GM12865 (cell line): ENCODE measurements at regions not wholly inside any gene's neighbourhood (a gene's known extent, or its start where the extent isn't known, plus 50 kb on each side); places are given as distances from the start of the nearest gene placed in this dataset.
A peak's percentile ranks its signal among the peaks of the same experiment; 100 is the strongest.

Experiments
- DNase-seq: peaks from one replicate; pipeline ENCODE4 v3.0.0; 2010; ENCODE audit warnings: low read depth
- H3K4me3 ChIP-seq: 2 replicates; pipeline ENCODE4 v1.5.1; 2011; ENCODE audit warnings: mild to moderate bottlenecking, low read depth, low read length, control low read depth
- TF ChIP-seq, protein P1 (sequence below): IDR thresholded peaks from 2 replicates; pipeline ENCODE4 v1.5.1; 2011; ENCODE audit warnings: low read length, control low read depth, low read depth, inconsistent platforms; ENCODE audit not compliant: insufficient read depth; ENCODE audit errors: missing control alignments

DNA sequence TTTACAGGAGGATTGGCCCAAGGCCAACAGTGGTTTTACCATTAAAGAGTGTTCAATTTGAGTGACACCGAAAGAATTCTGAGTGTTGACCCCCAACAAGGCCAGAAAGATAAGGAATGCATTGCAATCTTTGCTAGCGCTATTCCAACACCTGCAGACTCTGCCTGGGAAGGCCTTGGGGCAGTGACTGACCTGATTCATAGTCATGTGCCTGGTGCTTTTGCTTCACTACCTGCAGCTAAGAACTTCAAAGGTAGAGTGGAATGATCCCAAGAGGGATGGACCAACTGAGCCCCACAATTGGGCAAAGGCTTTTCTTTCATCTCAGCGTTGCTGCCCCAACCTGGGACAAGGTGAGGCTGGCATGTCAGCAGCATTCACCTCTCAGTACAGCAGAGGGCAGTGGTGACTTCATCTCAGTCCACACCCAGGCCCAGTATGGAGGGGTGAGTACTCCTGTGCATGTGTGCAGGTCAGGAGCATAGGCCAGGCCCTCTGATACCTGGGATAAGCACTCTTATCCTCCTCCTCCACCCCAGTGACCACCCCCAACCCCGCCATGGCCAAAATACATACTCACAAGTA is 149.6 kb upstream of the GNAO1 start:
- DNase-seq, result peak; percentile 29
- no peak overlapping the region for H3K4me3 ChIP-seq
- TF ChIP-seq, protein P1, sequence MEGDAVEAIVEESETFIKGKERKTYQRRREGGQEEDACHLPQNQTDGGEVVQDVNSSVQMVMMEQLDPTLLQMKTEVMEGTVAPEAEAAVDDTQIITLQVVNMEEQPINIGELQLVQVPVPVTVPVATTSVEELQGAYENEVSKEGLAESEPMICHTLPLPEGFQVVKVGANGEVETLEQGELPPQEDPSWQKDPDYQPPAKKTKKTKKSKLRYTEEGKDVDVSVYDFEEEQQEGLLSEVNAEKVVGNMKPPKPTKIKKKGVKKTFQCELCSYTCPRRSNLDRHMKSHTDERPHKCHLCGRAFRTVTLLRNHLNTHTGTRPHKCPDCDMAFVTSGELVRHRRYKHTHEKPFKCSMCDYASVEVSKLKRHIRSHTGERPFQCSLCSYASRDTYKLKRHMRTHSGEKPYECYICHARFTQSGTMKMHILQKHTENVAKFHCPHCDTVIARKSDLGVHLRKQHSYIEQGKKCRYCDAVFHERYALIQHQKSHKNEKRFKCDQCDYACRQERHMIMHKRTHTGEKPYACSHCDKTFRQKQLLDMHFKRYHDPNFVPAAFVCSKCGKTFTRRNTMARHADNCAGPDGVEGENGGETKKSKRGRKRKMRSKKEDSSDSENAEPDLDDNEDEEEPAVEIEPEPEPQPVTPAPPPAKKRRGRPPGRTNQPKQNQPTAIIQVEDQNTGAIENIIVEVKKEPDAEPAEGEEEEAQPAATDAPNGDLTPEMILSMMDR, result peak; percentile 49

DNA sequence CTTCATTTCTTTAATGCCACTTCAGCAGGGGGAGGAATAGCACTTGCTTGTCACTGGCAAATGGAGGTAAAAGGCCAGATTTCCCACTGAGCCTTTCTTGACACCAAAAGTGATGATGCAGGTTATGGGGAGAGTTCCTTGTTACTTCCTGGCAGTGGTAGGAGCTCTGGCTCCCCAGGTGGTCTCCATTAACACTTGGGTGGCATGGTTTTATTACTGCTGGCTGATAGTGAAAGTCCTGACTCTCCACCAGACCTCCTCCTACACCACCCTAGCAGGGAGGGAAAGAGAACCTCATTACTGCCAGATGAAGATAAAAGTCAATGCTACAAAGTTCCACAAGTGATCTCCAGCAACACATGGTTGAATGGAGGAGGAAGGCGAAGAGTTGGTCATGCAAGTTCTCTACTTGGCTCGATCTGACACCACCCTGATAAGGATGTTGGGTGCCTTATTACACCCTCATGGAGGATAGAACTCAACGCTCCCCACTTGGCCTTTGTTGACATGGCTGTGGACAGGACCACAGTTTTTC is 152.7 kb upstream of the GNAO1 start:
- no peak for DNase-seq
- TF ChIP-seq, protein P1, result no peak
- H3K4me3 ChIP-seq, result no peak overlapping the region

DNA sequence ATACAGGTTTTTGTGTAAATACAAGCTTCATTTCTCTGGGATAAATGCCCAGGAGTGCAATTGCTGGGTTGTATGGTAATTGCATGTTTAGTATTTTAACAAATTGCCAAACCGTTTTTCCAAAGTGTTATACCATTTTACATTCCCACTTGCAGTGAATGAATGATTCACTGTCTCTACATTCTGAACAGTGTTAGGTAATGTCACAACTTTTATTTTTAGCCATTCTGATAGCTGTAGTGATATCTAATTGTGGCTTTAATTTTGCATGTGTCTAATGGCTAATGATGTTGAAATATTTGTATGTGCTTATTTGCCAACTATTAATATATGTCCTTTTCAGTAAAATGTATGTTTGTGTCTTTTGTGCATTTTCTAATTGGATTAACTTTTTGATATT is 156.9 kb upstream of the CES5A start:
- no peak overlapping the region for H3K4me3 ChIP-seq
- TF ChIP-seq, protein P1, result no peak
- no peak for DNase-seq

DNA sequence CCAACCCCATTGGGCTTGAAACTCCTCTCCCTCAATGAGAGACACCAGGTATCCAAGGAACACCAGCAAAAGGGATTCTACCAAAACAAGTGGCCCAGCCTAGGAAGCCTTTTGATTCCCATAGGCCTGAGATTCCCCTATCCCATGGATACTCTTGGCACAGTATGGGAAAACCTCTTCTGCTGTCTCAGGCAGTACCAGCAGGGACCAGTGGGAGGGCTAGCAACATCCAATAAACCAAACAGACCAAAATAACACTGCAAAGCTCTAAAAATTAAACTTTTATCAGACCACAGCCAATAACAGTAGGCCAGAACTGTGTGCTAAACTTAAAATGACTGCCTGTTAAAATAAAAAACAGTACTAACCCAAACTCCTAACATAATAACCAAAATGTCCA is 153.9 kb upstream of the CES5A start:
- TF ChIP-seq, protein P1, result no peak
- no peak overlapping the region for H3K4me3 ChIP-seq
- DNase-seq, result no peak

DNA sequence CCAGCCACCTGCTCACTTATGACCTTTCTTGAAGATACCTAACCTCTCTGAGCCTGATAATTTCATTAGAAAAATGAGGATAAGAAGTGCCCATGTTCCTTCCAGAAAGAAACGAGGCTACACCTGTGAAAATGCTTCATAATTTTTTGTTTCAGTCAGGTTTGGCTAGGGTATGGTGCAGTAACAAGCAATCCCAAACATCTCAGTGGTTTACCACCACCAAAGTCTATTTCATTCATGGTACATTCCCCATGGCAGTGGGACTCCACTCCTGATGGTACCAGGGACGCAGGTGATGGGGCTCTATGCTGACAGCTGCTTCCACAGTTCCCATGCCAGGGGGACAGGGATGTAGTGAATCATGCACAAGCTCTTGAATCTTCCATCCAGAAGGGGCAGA is 147.6 kb upstream of the CES5A start:
- no peak overlapping the region for H3K4me3 ChIP-seq
- no peak for DNase-seq
- TF ChIP-seq, protein P1, result no peak

DNA sequence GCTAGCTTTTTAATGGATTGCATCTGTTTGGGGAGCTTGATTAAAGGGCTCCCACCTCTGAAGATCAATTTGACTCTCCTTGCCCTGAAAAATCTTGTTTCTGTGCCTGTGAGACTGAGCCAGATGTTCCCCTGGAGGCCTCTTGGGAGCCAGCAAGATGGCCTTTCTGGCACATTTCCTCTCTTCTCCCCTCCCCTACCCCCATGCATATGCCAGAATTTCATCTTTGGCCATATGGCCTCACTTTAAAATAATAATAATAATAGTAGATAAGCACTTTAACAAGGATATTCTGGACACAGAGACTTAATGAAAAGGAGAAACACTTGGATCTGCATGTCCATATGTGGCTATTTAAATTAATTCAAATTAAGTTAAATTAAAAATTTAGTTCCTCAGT is 144.1 kb upstream of the CES5A start:
- no peak overlapping the region for H3K4me3 ChIP-seq
- no peak for DNase-seq
- TF ChIP-seq, protein P1, result no peak

DNA sequence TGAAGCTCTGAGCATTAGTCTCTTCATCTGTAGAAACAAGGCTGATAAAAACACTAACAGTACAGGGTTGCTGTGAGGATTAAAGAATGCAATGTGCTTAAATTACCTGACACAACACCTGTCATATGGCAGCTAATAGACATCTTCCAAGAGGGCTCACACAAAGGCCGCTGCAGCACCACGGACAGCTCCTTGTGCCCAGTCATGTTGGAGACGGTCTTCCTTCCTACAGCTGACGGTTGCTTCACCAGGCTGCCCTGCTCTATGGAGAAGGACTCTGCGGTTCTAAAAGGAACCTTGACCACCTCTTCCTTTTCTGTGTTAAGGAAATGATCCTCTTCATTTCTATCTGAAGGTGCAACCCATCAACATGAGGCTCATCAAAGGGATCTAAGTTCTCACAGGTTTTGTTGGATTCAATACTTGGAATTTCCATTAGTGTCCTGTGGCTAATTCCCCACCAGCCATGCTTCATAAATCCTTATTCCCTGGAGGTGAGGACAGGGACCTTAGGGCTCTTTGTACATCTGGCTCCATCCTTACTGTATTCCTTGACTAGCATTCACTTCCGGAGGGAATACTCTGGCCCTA is 138.9 kb upstream of the CES5A start:
- peak; percentile 42 for DNase-seq
- TF ChIP-seq, protein P1, result no peak
- no peak overlapping the region for H3K4me3 ChIP-seq
